Spinal cord (tissue), 9 donors: ENCODE measurements at regions not wholly inside any gene's neighbourhood (a gene's known extent, or its start where the extent isn't known, plus 50 kb on each side); places are given as distances from the start of the nearest gene placed in this dataset.
A peak's percentile ranks its signal among the peaks of the same experiment; 100 is the strongest.

Experiments
- DNase-seq, 6 donors: peaks; one replicate each; pipeline versions ENCODE4 v3.0.0 to v3.0.0-alpha.2; 2013 to 2015; ENCODE audit warnings: low spot score in 6 of 6, low read depth in 4 of 6
- H3K27ac ChIP-seq: one replicate; pipeline ENCODE4 v1.5.1; 2013; ENCODE audit warnings: low read depth, low read length, control low read depth
- H3K27me3 ChIP-seq: one replicate; pipeline ENCODE4 v1.6.1; 2013; ENCODE audit warnings: low read length; ENCODE audit not compliant: control insufficient read depth, insufficient read depth
- H3K36me3 ChIP-seq: one replicate; pipeline ENCODE4 v1.6.1; 2013; ENCODE audit warnings: low read length; ENCODE audit not compliant: control insufficient read depth, insufficient read depth
- H3K4me1 ChIP-seq: one replicate; pipeline ENCODE4 v1.6.1; 2013; ENCODE audit warnings: low read length; ENCODE audit not compliant: control insufficient read depth, insufficient read depth
- H3K4me3 ChIP-seq: one replicate; pipeline ENCODE4 v1.5.1; 2013; ENCODE audit warnings: low read depth, low read length, control low read depth
- H3K9me3 ChIP-seq: one replicate; pipeline ENCODE4 v1.6.1; 2013; ENCODE audit warnings: low read length; ENCODE audit not compliant: control insufficient read depth, insufficient read depth
- WGBS: methylation state at CpG from one replicate; pipeline ENCODE4 v1.1.5; 2013; ENCODE audit warnings: missing lambda C conversion rate; ENCODE audit not compliant: insufficient coverage; 5-methylcytosine and 5-hydroxymethylcytosine counted together
- donor health status: healthy.

GRCh38 chr5:124523897-124524296, 222.5 kb downstream of the ZNF608 start:
- Histone ChIP-seq H3K9me3 (no peaks in the 10 kb centered on the region), H3K4me3 (no peak overlapping the region), H3K27me3 (no peaks in the 10 kb centered on the region), H3K27ac (no peak overlapping the region), H3K4me1 (no peaks in the 10 kb centered on the region), H3K36me3 (no peaks in the 10 kb centered on the region)
- no CpG with 5 or more reads among the region's 5 CpGs for WGBS
- no peak for DNase-seq

GRCh38 chr5:124522992-124523391, 223.4 kb downstream of the ZNF608 start:
- no peak for DNase-seq
- H3K27me3 ChIP-seq, result no peaks in the 10 kb centered on the region
- no peak overlapping the region for H3K4me3 ChIP-seq
- H3K36me3 ChIP-seq, result no peaks in the 10 kb centered on the region
- no peaks in the 10 kb centered on the region for H3K4me1 ChIP-seq
- no peaks in the 10 kb centered on the region for H3K9me3 ChIP-seq
- no peak overlapping the region for H3K27ac ChIP-seq
- no CpG with 5 or more reads among the region's 1 CpG for WGBS

GRCh38 chr5:124521461-124522230, 224.8 kb downstream of the ZNF608 start:
- Histone ChIP-seq H3K27ac (no peak overlapping the region), H3K36me3 (no peaks in the 10 kb centered on the region), H3K27me3 (no peaks in the 10 kb centered on the region), H3K9me3 (no peaks in the 10 kb centered on the region), H3K4me3 (no peak overlapping the region), H3K4me1 (no peaks in the 10 kb centered on the region)
- WGBS, result 94% methylated on average over 30 of the region's 34 CpGs
- DNase-seq, result no peak

GRCh38 chr5:124519396-124519795, 227.0 kb downstream of the ZNF608 start:
- peak in 2 of 6 donors; percentile 46 to 47 for DNase-seq
- Histone ChIP-seq H3K9me3 (no peaks in the 10 kb centered on the region), H3K36me3 (no peaks in the 10 kb centered on the region), H3K27me3 (no peaks in the 10 kb centered on the region), H3K4me1 (no peaks in the 10 kb centered on the region), H3K27ac (no peak overlapping the region), H3K4me3 (no peak overlapping the region)
- WGBS, result 71% methylated on average over 1 of the region's 2 CpGs

GRCh38 chr5:124516567-124516966, 229.9 kb downstream of the ZNF608 start:
- no peaks in the 10 kb centered on the region for H3K9me3 ChIP-seq
- no peak overlapping the region for H3K27ac ChIP-seq
- H3K36me3 ChIP-seq, result no peaks in the 10 kb centered on the region
- H3K4me3 ChIP-seq, result no peak overlapping the region
- no peaks in the 10 kb centered on the region for H3K27me3 ChIP-seq
- peaks cover 4% of the 10 kb centered on the region for H3K4me1 ChIP-seq
- no peak for DNase-seq
- no CpG with 5 or more reads among the region's 2 CpGs for whole genome bisulfite sequencing

GRCh38 chr5:124515497-124516245, 230.8 kb downstream of the ZNF608 start:
- Histone ChIP-seq H3K36me3 (no peaks in the 10 kb centered on the region), H3K4me3 (no peak overlapping the region), H3K27ac (no peak overlapping the region), H3K9me3 (no peaks in the 10 kb centered on the region), H3K4me1 (peaks cover 4% of the 10 kb centered on the region), H3K27me3 (no peaks in the 10 kb centered on the region)
- WGBS, result no CpG with 5 or more reads among the region's 3 CpGs
- peak in 1 of 6 donors; percentile 67 for DNase-seq

GRCh38 chr5:124514956-124515355, 231.5 kb downstream of the ZNF608 start:
- WGBS, result no CpG with 5 or more reads among the region's 3 CpGs
- Histone ChIP-seq H3K36me3 (no peaks in the 10 kb centered on the region), H3K27me3 (no peaks in the 10 kb centered on the region), H3K4me3 (no peak overlapping the region), H3K4me1 (peaks cover 4% of the 10 kb centered on the region), H3K9me3 (no peaks in the 10 kb centered on the region), H3K27ac (no peak overlapping the region)
- peak in 2 of 6 donors; percentile 20 to 76 for DNase-seq

GRCh38 chr5:124512952-124513632, 233.3 kb downstream of the ZNF608 start:
- Histone ChIP-seq H3K9me3 (no peaks in the 10 kb centered on the region), H3K4me1 (peaks cover 4% of the 10 kb centered on the region), H3K27ac (no peak overlapping the region), H3K36me3 (no peaks in the 10 kb centered on the region), H3K27me3 (no peaks in the 10 kb centered on the region), H3K4me3 (no peak overlapping the region)
- DNase-seq, result peak in 1 of 6 donors; percentile 77
- 96% methylated on average over 4 of the region's 5 CpGs for WGBS

GRCh38 chr5:124512236-124512635, 234.2 kb downstream of the ZNF608 start:
- H3K4me1 ChIP-seq, result peaks cover 4% of the 10 kb centered on the region
- 50% methylated on average over 3 of the region's 3 CpGs for WGBS
- H3K4me3 ChIP-seq, result no peak overlapping the region
- DNase-seq, result peak in 2 of 6 donors; percentile 64 to 72
- no peak overlapping the region for H3K27ac ChIP-seq
- H3K9me3 ChIP-seq, result no peaks in the 10 kb centered on the region
- no peaks in the 10 kb centered on the region for H3K36me3 ChIP-seq
- H3K27me3 ChIP-seq, result no peaks in the 10 kb centered on the region
